NCI-H1048 (cell line): ENCODE measurements at regions not wholly inside any gene's neighbourhood (a gene's known extent, or its start where the extent isn't known, plus 50 kb on each side); places are given as distances from the start of the nearest gene placed in this dataset.

Experiments used
- DNase-seq: peaks from one replicate; lab custom pipeline; 2025; lab: John Stamatoyannopoulos, UW

- DNase-seq = no peak
Measured at GRCh38 chr5:3736466-3736865, 140.8 kb downstream of the IRX1 start.

GRCh38 chr5:3736926-3737325, 141.3 kb downstream of the IRX1 start:
- DNase-seq = no peak

GRCh38 chr5:3738919-3739318, 143.3 kb downstream of the IRX1 start:
- no peak for DNase-seq

- DNase-seq = peak; percentile 77
Measured at GRCh38 chr5:3740546-3741373, 145.1 kb downstream of the IRX1 start.

- DNase-seq = no peak
Measured at GRCh38 chr5:3741374-3741770, 145.7 kb downstream of the IRX1 start.

GRCh38 chr5:3742750-3743149, 147.1 kb downstream of the IRX1 start:
- DNase-seq = no peak

GRCh38 chr5:3751846-3752245, 156.2 kb downstream of the IRX1 start:
- no peak for DNase-seq

- no peak for DNase-seq
Measured at GRCh38 chr5:3778000-3778550, 182.4 kb downstream of the IRX1 start.

GRCh38 chr5:3778945-3779344, 183.3 kb downstream of the IRX1 start:
- DNase-seq = no peak

GRCh38 chr5:3780278-3780677, 184.6 kb downstream of the IRX1 start:
- DNase-seq = no peak

- no peak for DNase-seq
Measured at GRCh38 chr5:3780907-3781306, 185.3 kb downstream of the IRX1 start.

- DNase-seq = no peak
Measured at GRCh38 chr5:3784854-3785253, 189.2 kb downstream of the IRX1 start.

GRCh38 chr5:3786165-3786564, 190.5 kb downstream of the IRX1 start:
- no peak for DNase-seq

- DNase-seq = no peak
Measured at GRCh38 chr5:3786891-3787430, 191.3 kb downstream of the IRX1 start.

GRCh38 chr5:3787604-3788003, 192.0 kb downstream of the IRX1 start:
- DNase-seq = no peak

- DNase-seq = no peak
Measured at GRCh38 chr5:3789519-3790193, 194.0 kb downstream of the IRX1 start.

- no peak for DNase-seq
Measured at GRCh38 chr5:3793162-3793561, 197.5 kb downstream of the IRX1 start.

GRCh38 chr5:3794611-3795010, 199.0 kb downstream of the IRX1 start:
- no peak for DNase-seq

GRCh38 chr5:3796736-3797135, 201.1 kb downstream of the IRX1 start:
- no peak for DNase-seq

- no peak for DNase-seq
Measured at GRCh38 chr5:3801967-3802366, 206.3 kb downstream of the IRX1 start.

GRCh38 chr5:3809455-3809854, 213.8 kb downstream of the IRX1 start:
- no peak for DNase-seq

- DNase-seq = no peak
Measured at GRCh38 chr5:3811116-3811515, 215.5 kb downstream of the IRX1 start.

- DNase-seq = no peak
Measured at GRCh38 chr5:3818624-3819023, 223.0 kb downstream of the IRX1 start.
